Fibroblast of the conjunctiva (primary cell): ENCODE measurements at regions not wholly inside any gene's neighbourhood (a gene's known extent, or its start where the extent isn't known, plus 50 kb on each side); places are given as distances from the start of the nearest gene placed in this dataset.
A peak's percentile ranks its signal among the peaks of the same experiment; 100 is the strongest.

Source experiments
- DNase-seq: peaks from one replicate; pipeline ENCODE4 v3.0.0-alpha.2; 2010; ENCODE audit warnings: low read depth

- no peak for DNase-seq
Observed at GRCh38 chr3:81968658-81969057, 207.2 kb upstream of the GBE1 start.

- DNase-seq, result no peak
Observed at GRCh38 chr3:81967393-81967792, 205.9 kb upstream of the GBE1 start.

- DNase-seq, result no peak
Observed at GRCh38 chr3:81965696-81966095, 204.3 kb upstream of the GBE1 start.

- no peak for DNase-seq
Observed at GRCh38 chr3:81962396-81962795, 201.0 kb upstream of the GBE1 start.

- peak; percentile 2 for DNase-seq
Observed at GRCh38 chr3:81958972-81959640, 197.7 kb upstream of the GBE1 start.

GRCh38 chr3:81955878-81956277 is 194.4 kb upstream of the GBE1 start:
- DNase-seq, result no peak

- no peak for DNase-seq
Observed at GRCh38 chr3:81953111-81953510, 191.7 kb upstream of the GBE1 start.

- no peak for DNase-seq
Observed at GRCh38 chr3:81952141-81952540, 190.7 kb upstream of the GBE1 start.

GRCh38 chr3:81951636-81952035 is 190.2 kb upstream of the GBE1 start:
- no peak for DNase-seq

GRCh38 chr3:81951106-81951505 is 189.7 kb upstream of the GBE1 start:
- no peak for DNase-seq

GRCh38 chr3:81947359-81947758 is 185.9 kb upstream of the GBE1 start:
- no peak for DNase-seq

GRCh38 chr3:81938681-81939080 is 177.2 kb upstream of the GBE1 start:
- no peak for DNase-seq

GRCh38 chr3:81936817-81937216 is 175.4 kb upstream of the GBE1 start:
- no peak for DNase-seq

- DNase-seq, result no peak
Observed at GRCh38 chr3:81932681-81933080, 171.2 kb upstream of the GBE1 start.

GRCh38 chr3:81931265-81932251 is 170.1 kb upstream of the GBE1 start:
- DNase-seq, result no peak

- no peak for DNase-seq
Observed at GRCh38 chr3:81929697-81930096, 168.3 kb upstream of the GBE1 start.

GRCh38 chr3:81927811-81928210 is 166.4 kb upstream of the GBE1 start:
- DNase-seq, result no peak

GRCh38 chr3:81925385-81925784 is 163.9 kb upstream of the GBE1 start:
- DNase-seq, result no peak

GRCh38 chr3:81923038-81923437 is 161.6 kb upstream of the GBE1 start:
- no peak for DNase-seq

- no peak for DNase-seq
Observed at GRCh38 chr3:81922404-81922803, 161.0 kb upstream of the GBE1 start.

- peak; percentile 10 for DNase-seq
Observed at GRCh38 chr3:81920816-81921215, 159.4 kb upstream of the GBE1 start.

- no peak for DNase-seq
Observed at GRCh38 chr3:81916890-81917289, 155.4 kb upstream of the GBE1 start.
